ENCODE measurements at regions not wholly inside any gene's neighbourhood (a gene's known extent, or its start where the extent isn't known, plus 50 kb on each side); places are given as distances from the start of the nearest gene placed in this dataset.

DNA sequence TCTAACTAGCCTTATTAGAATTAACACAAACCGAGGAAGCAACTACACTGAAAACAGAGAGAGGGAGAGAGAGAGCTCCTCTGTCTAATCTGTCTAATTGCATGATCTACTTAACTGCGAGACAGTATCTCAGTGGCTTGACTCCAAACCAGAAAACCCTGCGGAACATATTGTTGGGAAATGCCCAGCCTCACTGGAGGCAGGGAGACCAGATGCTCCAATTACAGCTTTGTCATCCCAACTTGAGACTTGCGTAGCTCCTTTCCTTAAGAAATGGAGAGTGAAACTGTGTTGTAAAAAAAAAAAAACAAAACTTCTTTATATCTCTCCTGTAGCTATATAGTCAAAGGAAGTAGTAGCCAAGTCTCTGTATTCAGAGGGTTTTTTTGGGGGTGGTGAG, 52.0 kb upstream of the ZNRF2 start:
- no peaks in the 10 kb centered on the region for H3K4me1 ChIP-seq (ENCODE audit: control insufficient read depth in 1 of 2, low read depth in 2 of 2)
- TF ChIP-seq, protein P1, sequence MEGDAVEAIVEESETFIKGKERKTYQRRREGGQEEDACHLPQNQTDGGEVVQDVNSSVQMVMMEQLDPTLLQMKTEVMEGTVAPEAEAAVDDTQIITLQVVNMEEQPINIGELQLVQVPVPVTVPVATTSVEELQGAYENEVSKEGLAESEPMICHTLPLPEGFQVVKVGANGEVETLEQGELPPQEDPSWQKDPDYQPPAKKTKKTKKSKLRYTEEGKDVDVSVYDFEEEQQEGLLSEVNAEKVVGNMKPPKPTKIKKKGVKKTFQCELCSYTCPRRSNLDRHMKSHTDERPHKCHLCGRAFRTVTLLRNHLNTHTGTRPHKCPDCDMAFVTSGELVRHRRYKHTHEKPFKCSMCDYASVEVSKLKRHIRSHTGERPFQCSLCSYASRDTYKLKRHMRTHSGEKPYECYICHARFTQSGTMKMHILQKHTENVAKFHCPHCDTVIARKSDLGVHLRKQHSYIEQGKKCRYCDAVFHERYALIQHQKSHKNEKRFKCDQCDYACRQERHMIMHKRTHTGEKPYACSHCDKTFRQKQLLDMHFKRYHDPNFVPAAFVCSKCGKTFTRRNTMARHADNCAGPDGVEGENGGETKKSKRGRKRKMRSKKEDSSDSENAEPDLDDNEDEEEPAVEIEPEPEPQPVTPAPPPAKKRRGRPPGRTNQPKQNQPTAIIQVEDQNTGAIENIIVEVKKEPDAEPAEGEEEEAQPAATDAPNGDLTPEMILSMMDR (IDR thresholded peaks at IDR 0.05): no peak
- H3K9me3 ChIP-seq: no peaks in the 10 kb centered on the region
- H3K4me3 ChIP-seq: no peak overlapping the region
- DNase-seq (ENCODE audit: low spot score) (no peak), ATAC-seq (ENCODE audit: insufficient number of reproducible peaks, low FRiP score, low read depth) (no peak)
- no peaks in the 10 kb centered on the region for H3K36me3 ChIP-seq
- no peaks in the 10 kb centered on the region for H3K27me3 ChIP-seq (replicated peaks; ENCODE audit: insufficient read depth)
- no peak overlapping the region for H3K27ac ChIP-seq
